OCI-LY1 (cell line): ENCODE measurements at regions not wholly inside any gene's neighbourhood (a gene's known extent, or its start where the extent isn't known, plus 50 kb on each side); places are given as distances from the start of the nearest gene placed in this dataset.
A peak's percentile ranks its signal among the peaks of the same experiment; 100 is the strongest.

Experiments
- H2AFZ ChIP-seq: fragments of 200-600 bp; sonication (generic), shearing (Covaris generic); 2 replicates; pipeline ENCODE4 v1.6.0; 2014; ENCODE audit warnings: antibody characterized with exemption, mild to moderate bottlenecking, low read length
- H3F3A ChIP-seq: fragments of 200-600 bp; sonication (generic), shearing (Covaris generic); 2 replicates; pipeline ENCODE4 v1.6.0; 2014; ENCODE audit warnings: mild to moderate bottlenecking, antibody characterized with exemption, low read length, moderate library complexity; ENCODE audit not compliant: insufficient read depth
- H3K27ac ChIP-seq: fragments of 200-600 bp; sonication (generic); 2 replicates; pipeline ENCODE4 v1.5.1; 2014; ENCODE audit warnings: low read length, mixed run types, mild to moderate bottlenecking, low read depth; ENCODE audit not compliant: poor library complexity, severe bottlenecking
- H3K27me3 ChIP-seq: fragments of 200-600 bp; sonication (generic); 2 replicates; pipeline ENCODE4 v1.6.0; 2014; ENCODE audit warnings: antibody characterized with exemption, mild to moderate bottlenecking, low read length, moderate library complexity; ENCODE audit not compliant: insufficient read depth
- H3K36me3 ChIP-seq: fragments of 200-600 bp; sonication (generic); 2 replicates; pipeline ENCODE4 v1.6.1; 2014; ENCODE audit warnings: mild to moderate bottlenecking, antibody characterized with exemption, low read length, moderate library complexity, mixed read lengths; ENCODE audit not compliant: insufficient read depth
- H3K4me1 ChIP-seq: fragments of 200-600 bp; sonication (generic); 2 replicates; pipeline ENCODE4 v1.5.1; 2014; ENCODE audit warnings: mild to moderate bottlenecking, low read length, moderate library complexity; ENCODE audit not compliant: insufficient read depth, severe bottlenecking
- H3K4me2 ChIP-seq: fragments of 200-600 bp; sonication (generic), shearing (Covaris generic); 2 replicates; pipeline ENCODE4 v1.6.1; 2014; ENCODE audit warnings: low read length
- H3K4me3 ChIP-seq: fragments of 200-600 bp; sonication (generic); 2 replicates; pipeline ENCODE4 v1.5.1; 2014; ENCODE audit warnings: low read length, low read depth, mild to moderate bottlenecking, mixed read lengths; ENCODE audit not compliant: poor library complexity, severe bottlenecking
- H3K79me2 ChIP-seq: fragments of 200-600 bp; shearing (Covaris generic); 2 replicates; pipeline ENCODE4 v1.6.1; 2016; ENCODE audit warnings: mixed run types, low read length, mixed read lengths; ENCODE audit not compliant: insufficient read depth
- H3K9ac ChIP-seq: fragments of 200-600 bp; sonication (generic), shearing (Covaris generic); 2 replicates; pipeline ENCODE4 v1.6.1; 2014; ENCODE audit warnings: mild to moderate bottlenecking, low read length, mixed read lengths
- H3K9me2 ChIP-seq: fragments of 200-600 bp; sonication (generic), shearing (Covaris generic); 2 replicates; pipeline ENCODE4 v1.6.1; 2014; ENCODE audit warnings: low read depth, mild to moderate bottlenecking, low read length, mixed read lengths
- H3K9me3 ChIP-seq: fragments of 200-600 bp; shearing (Covaris generic); 2 replicates; pipeline ENCODE4 v1.6.1; 2014; ENCODE audit warnings: low read length, mixed read lengths
- H4K20me1 ChIP-seq: fragments of 200-600 bp; sonication (generic), shearing (Covaris generic); 2 replicates; pipeline ENCODE4 v1.6.0; 2016; ENCODE audit warnings: mild to moderate bottlenecking, low read length; ENCODE audit not compliant: insufficient read depth
- CTCF ChIP-seq: fragments of 200-600 bp; sonication (generic), shearing (Covaris generic); IDR thresholded peaks from 2 replicates; pipeline ENCODE4 v1.5.1; 2017; ENCODE audit warnings: mild to moderate bottlenecking, antibody characterized with exemption, low read length, moderate library complexity, mixed read lengths
- EZH2 ChIP-seq: fragments of 200-600 bp; sonication (generic), shearing (Covaris generic); IDR thresholded peaks from 2 replicates; pipeline ENCODE4 v1.8.0; 2017; ENCODE audit warnings: borderline replicate concordance, mixed run types, mild to moderate bottlenecking, antibody characterized with exemption, low read length, moderate library complexity, mixed read lengths

- H3K4me3 ChIP-seq: no peak overlapping the region
- H3K27me3 ChIP-seq: no peaks in the 10 kb centered on the region
- no peaks in the 10 kb centered on the region; the same call in 1 of the 2 replicates for H3F3A ChIP-seq
- no peak for TF ChIP-seq EZH2
- no peak for TF ChIP-seq CTCF
- H3K4me2 ChIP-seq: no peak overlapping the region
- H3K27ac ChIP-seq: no peak overlapping the region
- H3K9ac ChIP-seq: no peak overlapping the region
- H2AFZ ChIP-seq: no peak overlapping the region
- H3K36me3 ChIP-seq: no peaks in the 10 kb centered on the region
- H3K79me2 ChIP-seq: no peaks in the 10 kb centered on the region
- peaks cover 26% of the 10 kb centered on the region for H3K4me1 ChIP-seq
- H4K20me1 ChIP-seq: no peaks in the 10 kb centered on the region
- H3K9me2 ChIP-seq: no peaks in the 10 kb centered on the region
- H3K9me3 ChIP-seq: no peaks in the 10 kb centered on the region
Measured at GRCh38 chr13:65633806-65634205, 1596.3 kb downstream of the PCDH9 start.

DNA sequence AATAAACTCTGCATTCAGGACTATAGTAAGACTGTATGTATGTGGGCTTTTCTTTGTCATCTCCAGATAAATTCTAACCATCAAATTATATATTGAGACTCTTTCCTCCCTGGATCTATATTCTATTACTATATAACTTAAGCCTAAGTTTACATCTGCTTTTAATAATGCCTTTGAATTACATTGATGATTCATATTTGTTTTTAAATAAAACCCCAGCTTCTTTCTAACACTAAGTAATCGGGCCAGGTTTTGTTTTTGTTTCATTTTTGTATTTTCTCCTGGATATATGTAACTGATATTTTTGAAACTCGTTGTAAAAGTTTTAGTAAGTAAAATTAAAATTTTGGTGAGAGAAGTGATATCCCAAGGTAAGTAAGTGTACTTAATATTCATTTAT is 1599.1 kb downstream of the PCDH9 start:
- H3K79me2 ChIP-seq: no peaks in the 10 kb centered on the region
- H2AFZ ChIP-seq: peak overlapping the region; percentile 44
- H3F3A ChIP-seq: no peaks in the 10 kb centered on the region; the same call in 1 of the 2 replicates
- no peaks in the 10 kb centered on the region for H3K27me3 ChIP-seq
- no peak overlapping the region for H3K27ac ChIP-seq
- peak overlapping the region; percentile 17 for H3K4me2 ChIP-seq
- H4K20me1 ChIP-seq: no peaks in the 10 kb centered on the region
- TF ChIP-seq CTCF: no peak
- TF ChIP-seq EZH2: no peak
- peaks cover 22% of the 10 kb centered on the region for H3K4me1 ChIP-seq
- no peaks in the 10 kb centered on the region for H3K9me3 ChIP-seq
- H3K9me2 ChIP-seq: no peaks in the 10 kb centered on the region
- H3K9ac ChIP-seq: no peak overlapping the region
- H3K36me3 ChIP-seq: no peaks in the 10 kb centered on the region
- H3K4me3 ChIP-seq: no peak overlapping the region

DNA sequence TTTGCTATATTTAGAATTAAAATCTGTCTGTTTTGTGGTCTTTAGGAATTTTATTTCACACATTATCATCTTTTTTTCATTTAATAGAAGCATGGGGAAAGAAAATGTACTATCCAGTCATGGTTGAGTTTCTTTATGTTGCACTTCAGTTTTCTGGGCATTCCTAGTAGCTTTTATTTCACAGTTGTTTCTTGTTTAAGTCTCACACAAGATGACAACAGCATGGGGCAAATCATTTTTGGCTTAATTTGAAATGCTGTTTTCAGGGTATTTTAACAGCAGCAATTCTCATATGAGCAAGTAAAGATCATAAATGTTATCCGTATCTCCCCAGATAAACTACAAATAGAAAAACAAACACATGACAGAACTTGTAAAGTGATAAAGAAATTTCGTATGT is 1600.2 kb downstream of the PCDH9 start:
- Histone ChIP-seq H3K79me2 (no peaks in the 10 kb centered on the region), H3K36me3 (no peaks in the 10 kb centered on the region), H4K20me1 (no peaks in the 10 kb centered on the region), H3K27me3 (no peaks in the 10 kb centered on the region), H3K4me2 (no peak overlapping the region), H3K9me3 (no peaks in the 10 kb centered on the region), H3K9ac (no peak overlapping the region), H3K27ac (no peak overlapping the region), H2AFZ (peak overlapping the region; percentile 44; the same call in 1 of the 2 replicates), H3K4me3 (no peak overlapping the region), H3K9me2 (no peaks in the 10 kb centered on the region), H3K4me1 (peaks cover 22% of the 10 kb centered on the region), H3F3A (no peaks in the 10 kb centered on the region; the same call in 1 of the 2 replicates)
- TF ChIP-seq EZH2: no peak
- no peak for TF ChIP-seq CTCF
